Fibroblast of skin of right quadriceps (primary cell): ENCODE measurements at regions not wholly inside any gene's neighbourhood (a gene's known extent, or its start where the extent isn't known, plus 50 kb on each side); places are given as distances from the start of the nearest gene placed in this dataset.

Experiments
- DNase-seq: peaks from one replicate; pipeline ENCODE4 v3.0.0-alpha.2; 2013

GRCh38 chr4:35933901-35934300 lies 310.4 kb downstream of the ARAP2 start:
- DNase-seq, result no peak

DNA sequence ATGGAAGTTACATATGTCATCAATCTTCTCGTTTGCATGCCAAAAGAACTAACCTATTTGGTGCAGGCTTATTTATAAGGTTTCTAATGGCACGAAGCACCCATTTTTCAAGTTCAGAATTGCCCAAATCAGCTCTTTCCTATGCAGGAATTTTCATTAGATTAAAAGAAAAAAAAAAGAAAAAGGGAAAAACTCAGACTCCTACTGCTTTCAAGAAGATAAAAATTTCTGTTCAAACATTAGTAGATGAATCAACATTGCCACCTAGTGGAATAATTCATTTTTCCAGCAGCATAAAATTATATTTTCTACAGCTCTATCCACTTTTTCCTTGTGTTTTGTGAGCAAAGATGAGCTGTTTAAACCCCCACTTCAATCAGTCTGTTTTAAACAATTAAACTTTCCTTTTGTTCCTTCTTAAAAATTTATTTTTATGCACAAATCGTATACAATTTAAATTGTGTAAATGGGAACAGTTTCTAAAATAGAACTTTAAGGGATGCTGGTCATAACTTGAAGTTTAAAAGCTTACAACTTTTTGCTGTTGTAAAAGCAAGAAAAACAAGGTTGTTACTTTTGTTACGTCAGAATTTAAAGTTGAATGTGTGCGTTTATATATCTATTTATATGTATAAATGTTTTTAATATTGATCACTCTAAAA lies 309.9 kb downstream of the ARAP2 start:
- DNase-seq, result peak; percentile 21

- DNase-seq, result no peak
Observed at GRCh38 chr4:35938936-35939335, 305.4 kb downstream of the ARAP2 start.

- DNase-seq, result no peak
Observed at GRCh38 chr4:35939751-35940150, 304.6 kb downstream of the ARAP2 start.

DNA sequence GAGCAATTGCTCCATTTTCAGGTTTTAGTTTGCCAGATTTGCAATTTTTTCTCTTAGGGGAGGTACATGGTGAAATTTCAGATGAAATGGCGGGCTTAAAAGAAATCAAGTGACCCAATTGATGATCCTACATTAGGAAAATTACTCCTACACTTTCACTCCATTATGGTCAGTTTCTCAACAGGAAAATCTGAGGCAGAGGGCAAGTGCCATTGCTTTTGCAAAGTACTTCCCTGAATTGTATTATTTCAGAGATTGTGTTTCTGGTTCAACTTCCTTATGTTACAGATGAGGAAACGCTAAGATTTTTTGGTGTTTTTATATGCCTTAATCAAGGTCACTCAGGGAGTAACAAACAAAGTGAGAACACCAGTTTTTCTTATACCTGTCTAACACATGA lies 302.2 kb downstream of the ARAP2 start:
- no peak for DNase-seq

DNA sequence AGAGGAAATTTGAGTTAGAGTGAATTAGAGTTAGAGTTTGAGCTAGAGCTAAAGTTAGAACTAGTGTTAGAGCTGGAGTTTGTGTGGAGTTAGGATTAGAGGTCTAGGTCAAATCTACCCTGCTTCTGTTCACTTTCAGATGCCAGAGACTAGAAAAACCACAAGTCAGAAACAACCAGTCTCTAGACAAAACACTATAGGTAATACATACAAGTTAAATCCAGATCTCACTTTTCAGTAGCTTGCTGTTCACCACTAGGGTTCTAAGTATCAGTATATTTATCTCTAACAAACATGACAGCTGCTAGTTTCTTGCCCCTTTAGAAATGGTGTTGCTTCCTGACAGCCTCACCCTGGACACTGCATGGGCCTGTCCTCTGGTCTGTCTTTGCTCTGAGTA lies 300.7 kb downstream of the ARAP2 start:
- DNase-seq, result no peak

DNA sequence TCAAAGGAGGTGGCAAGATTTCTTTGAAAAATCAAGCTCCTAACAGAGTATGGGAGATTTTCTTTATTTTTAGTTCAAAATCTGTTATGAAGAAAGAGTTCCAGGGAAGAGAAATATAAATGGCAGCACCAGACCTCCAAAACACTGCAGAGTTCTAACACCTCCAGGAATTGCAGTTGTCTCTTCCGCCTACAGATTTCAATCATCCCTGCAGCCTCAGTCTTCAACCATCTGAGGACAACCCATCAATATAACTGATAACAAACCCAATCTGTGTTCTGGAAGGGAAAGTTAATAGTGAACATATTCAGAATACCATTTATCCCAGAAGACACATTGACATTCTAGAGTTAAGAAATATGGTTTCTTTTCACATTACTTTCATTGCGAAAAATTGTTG lies 296.1 kb downstream of the ARAP2 start:
- no peak for DNase-seq

- no peak for DNase-seq
Observed at GRCh38 chr4:35950442-35950841, 293.9 kb downstream of the ARAP2 start.

DNA sequence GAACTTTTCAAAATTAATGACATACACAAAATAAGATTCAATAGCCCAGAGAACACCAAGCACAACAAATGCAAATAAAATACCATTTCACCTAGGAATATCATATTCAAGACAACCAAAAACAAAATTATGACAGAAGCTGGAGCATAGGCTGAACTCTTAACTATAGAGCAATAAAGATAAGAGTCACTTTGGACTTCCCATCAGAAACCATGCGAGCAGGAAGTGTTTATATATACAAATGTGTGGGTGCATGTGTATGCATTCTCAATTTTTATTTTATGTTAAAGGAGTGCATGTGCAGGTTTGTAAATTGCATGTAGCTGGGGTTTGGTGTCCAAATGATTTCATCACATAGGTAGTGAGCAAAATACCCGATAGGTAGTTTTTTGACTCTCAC lies 291.6 kb downstream of the ARAP2 start:
- DNase-seq, result no peak

GRCh38 chr4:35963383-35963782 lies 280.9 kb downstream of the ARAP2 start:
- no peak for DNase-seq

DNA sequence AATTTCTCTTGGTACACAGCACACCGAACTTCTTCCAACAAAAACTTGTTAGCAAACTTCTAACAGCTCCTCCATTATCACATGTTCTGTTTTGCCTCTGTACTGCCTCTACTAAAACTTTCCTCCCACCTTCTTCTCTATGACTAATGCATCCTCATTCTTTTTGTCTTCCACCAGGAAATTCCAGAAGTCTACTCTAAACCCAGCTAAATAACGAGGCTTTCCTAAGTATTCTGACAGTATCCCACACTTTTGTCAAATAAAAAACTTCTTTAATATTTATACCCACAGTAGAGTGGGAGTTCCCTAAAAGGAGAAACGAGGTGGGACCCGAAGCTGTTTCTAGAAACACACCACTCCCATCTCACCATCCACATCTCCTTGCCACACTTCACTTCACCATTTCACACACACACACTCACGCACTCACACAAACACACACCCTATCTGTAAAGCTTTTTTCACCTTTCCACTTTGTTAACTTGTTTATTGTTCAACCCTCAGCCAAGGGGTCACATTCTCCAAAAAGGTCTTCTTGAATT lies 280.3 kb downstream of the ARAP2 start:
- peak; percentile 1 for DNase-seq

GRCh38 chr4:35965300-35965699 lies 279.0 kb downstream of the ARAP2 start:
- DNase-seq, result no peak

DNA sequence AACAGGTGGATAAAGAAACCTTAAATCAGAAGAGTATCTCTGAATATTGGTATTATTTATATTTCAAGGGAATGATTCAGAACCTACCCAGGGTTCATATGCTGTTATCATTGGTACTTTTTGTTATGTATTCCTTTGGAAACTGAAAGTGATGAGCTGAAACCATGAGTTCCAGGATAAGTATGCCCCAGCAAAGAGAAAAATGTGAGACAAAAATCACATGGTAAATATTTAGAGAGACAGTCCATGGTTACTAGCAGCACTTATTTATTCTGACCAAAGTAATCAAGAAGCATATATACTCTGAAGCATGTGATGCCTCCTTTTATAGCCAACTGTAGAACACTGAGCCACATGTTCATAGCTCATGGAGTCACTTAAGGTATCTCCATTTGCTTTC lies 277.7 kb downstream of the ARAP2 start:
- DNase-seq, result no peak

GRCh38 chr4:35970366-35970960 lies 273.9 kb downstream of the ARAP2 start:
- no peak for DNase-seq

DNA sequence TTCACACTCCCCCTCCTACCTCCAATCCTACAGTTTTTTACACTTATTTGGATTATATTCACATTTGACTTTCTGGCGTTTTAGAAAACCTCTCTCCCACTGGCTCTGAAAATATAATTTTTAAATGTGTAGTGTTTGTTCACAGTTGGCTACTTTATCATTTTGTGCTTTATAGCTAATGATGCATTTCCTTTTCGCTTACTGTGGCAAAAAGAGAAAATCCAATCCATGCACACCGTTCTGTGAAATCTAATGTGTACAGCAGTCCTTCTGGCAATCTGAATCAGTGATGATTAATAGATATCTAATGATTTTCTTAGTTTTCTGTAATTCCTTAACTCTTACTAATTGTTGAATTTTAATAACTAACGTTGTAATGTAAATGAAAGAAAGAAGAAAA lies 271.5 kb downstream of the ARAP2 start:
- no peak for DNase-seq

- no peak for DNase-seq
Observed at GRCh38 chr4:35975617-35976355, 268.5 kb downstream of the ARAP2 start.

GRCh38 chr4:35978551-35978950 lies 265.8 kb downstream of the ARAP2 start:
- no peak for DNase-seq

- no peak for DNase-seq
Observed at GRCh38 chr4:35982318-35982717, 262.0 kb downstream of the ARAP2 start.

GRCh38 chr4:35986537-35986936 lies 257.8 kb downstream of the ARAP2 start:
- no peak for DNase-seq

DNA sequence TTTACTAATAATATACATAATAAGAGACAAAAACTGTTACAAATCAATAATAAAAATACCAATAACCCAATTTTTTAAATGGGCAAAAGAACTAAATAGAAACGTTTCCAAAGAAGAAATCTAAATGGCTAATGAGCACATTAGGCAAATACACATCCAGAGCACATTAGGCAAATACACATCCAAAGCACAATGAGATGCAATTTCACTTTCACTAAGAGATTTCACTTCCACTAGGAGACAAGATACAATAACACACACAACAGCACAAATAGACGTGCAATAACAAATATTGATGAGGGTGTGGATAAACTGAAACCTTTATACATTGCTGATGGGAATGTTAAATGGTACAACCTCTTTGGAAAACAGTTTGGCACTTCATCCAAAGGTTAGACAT lies 250.7 kb downstream of the ARAP2 start:
- DNase-seq, result no peak

GRCh38 chr4:36000941-36001557 lies 243.3 kb downstream of the ARAP2 start:
- DNase-seq, result no peak

DNA sequence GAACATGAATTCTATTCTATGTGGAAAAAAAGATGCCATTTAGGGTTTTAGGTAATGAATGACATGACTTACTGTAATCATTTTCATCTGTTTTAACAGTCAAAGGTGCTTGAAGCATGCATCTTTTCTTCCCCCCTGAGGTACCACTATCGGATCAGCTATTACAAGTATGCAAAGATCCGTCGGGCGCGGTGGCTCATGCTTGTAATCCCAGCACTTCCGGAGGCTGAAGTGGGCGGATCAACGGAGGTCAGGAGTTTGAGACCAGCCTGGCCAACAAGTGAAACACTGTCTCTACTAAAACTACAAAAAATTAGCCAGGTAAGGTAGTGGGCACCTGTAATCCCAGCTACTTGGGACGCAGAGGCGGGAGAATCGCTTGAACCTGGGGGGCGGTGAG lies 241.3 kb downstream of the ARAP2 start:
- DNase-seq, result no peak

DNA sequence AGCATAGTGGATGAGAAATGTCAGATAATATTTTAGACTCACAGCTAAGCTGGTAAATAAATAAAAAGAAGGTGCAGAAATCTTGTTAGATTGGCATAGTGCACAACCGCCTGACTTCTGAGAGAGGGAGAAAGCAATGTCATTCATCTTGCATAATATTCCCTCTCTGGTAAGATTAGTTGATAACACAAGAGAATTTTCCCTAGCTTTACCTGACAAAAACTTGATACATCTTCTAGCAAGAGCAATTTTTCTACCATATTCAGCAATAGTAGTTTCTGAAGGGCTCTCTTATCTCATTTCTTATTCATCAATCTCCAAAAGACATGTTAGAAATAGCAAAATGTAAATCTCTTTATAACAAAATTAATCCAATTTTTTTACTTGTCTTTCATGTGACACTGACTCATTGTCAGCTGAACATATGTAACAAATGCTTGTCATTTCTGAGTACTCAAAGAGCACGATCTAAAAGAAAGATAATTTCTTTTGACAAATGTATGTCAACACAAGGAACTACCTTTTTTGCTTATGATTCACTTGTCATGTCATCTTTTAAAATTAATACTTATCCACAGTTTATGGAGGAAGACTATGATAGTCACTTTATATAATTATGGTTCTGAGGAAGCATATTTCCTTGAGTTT lies 240.0 kb downstream of the ARAP2 start:
- DNase-seq, result no peak
